ENCODE measurements at regions not wholly inside any gene's neighbourhood (a gene's known extent, or its start where the extent isn't known, plus 50 kb on each side); places are given as distances from the start of the nearest gene placed in this dataset.

- ChIA-PET CTCF (no interaction called here), RAD21 (ENCODE audit: low non-redundant PET in 1 of 2, low total read pairs in 2 of 2, uncharacterized antibody in 2 of 2, unreplicated experiment in 2 of 2) (no interaction called here), POLR2A (no interaction called here)
- no peak overlapping the region for H3K4me3 ChIP-seq (replicated peaks in 1 of 2; ENCODE audit: low read depth in 1 of 2, low read length in 2 of 2)
- no peak overlapping the region for H2AFZ ChIP-seq (ENCODE audit: low read depth, low read length, poor library complexity, severe bottlenecking)
- no peaks in the 10 kb centered on the region for H4K20me1 ChIP-seq (ENCODE audit: insufficient read depth)
- H3K9ac ChIP-seq (ENCODE audit: low read length), result no peak overlapping the region
- H3K9me3 ChIP-seq (ENCODE audit: control insufficient read depth in 1 of 2, insufficient read depth in 1 of 2, low read depth in 1 of 2, low read length in 2 of 2), result no peaks in the 10 kb centered on the region
- H3K36me3 ChIP-seq (ENCODE audit: control insufficient read depth in 1 of 2, insufficient read depth in 2 of 2, low read length in 2 of 2), result no peaks in the 10 kb centered on the region
- H3K79me2 ChIP-seq (ENCODE audit: insufficient read depth, low read length), result no peaks in the 10 kb centered on the region
- intact Hi-C loops (cut with micrococcal nuclease), result no loop called here
- DNase-seq (ENCODE audit: low read depth, low spot score), result no peak
- no peak overlapping the region for H3K27ac ChIP-seq (ENCODE audit: low read depth, low read length)
- no peak overlapping the region for H3K4me2 ChIP-seq (ENCODE audit: low read length)
- H3K9me2 ChIP-seq (ENCODE audit: insufficient read depth), result no peaks in the 10 kb centered on the region
- TF ChIP-seq, protein P1, sequence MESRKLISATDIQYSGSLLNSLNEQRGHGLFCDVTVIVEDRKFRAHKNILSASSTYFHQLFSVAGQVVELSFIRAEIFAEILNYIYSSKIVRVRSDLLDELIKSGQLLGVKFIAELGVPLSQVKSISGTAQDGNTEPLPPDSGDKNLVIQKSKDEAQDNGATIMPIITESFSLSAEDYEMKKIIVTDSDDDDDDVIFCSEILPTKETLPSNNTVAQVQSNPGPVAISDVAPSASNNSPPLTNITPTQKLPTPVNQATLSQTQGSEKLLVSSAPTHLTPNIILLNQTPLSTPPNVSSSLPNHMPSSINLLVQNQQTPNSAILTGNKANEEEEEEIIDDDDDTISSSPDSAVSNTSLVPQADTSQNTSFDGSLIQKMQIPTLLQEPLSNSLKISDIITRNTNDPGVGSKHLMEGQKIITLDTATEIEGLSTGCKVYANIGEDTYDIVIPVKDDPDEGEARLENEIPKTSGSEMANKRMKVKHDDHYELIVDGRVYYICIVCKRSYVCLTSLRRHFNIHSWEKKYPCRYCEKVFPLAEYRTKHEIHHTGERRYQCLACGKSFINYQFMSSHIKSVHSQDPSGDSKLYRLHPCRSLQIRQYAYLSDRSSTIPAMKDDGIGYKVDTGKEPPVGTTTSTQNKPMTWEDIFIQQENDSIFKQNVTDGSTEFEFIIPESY (IDR thresholded peaks at IDR 0.05; ENCODE audit: extremely low read depth, insufficient replicate concordance, low read length), result no peak
- TF ChIP-seq EZH2 (IDR thresholded peaks at IDR 0.05) (no peak), SRF (IDR thresholded peaks at IDR 0.05; ENCODE audit: low read depth) (no peak), ZFX (IDR thresholded peaks at IDR 0.05) (no peak), ATF3 (IDR thresholded peaks at IDR 0.05) (no peak), ZNF274 (IDR thresholded peaks at IDR 0.05; ENCODE audit: low read depth, low read length) (no peak), TCF7L2 (IDR thresholded peaks at IDR 0.05; ENCODE audit: borderline replicate concordance, extremely low read depth, insufficient read depth, insufficient read length) (no peak), EZH2phosphoT487 (IDR thresholded peaks at IDR 0.05; ENCODE audit: borderline replicate concordance) (no peak), RAD21 (IDR thresholded peaks at IDR 0.05; ENCODE audit: low read depth) (no peak), JUND (IDR thresholded peaks at IDR 0.05) (no peak), CEBPB (IDR thresholded peaks at IDR 0.05; ENCODE audit: low read depth) (no peak), POLR2A (IDR thresholded peaks at IDR 0.05; ENCODE audit: borderline replicate concordance, extremely low read depth, insufficient read depth, insufficient read length) (no peak), POLR2AphosphoS5 (IDR thresholded peaks at IDR 0.05; ENCODE audit: low read depth, low read length) (no peak), CBX3 (IDR thresholded peaks at IDR 0.05; ENCODE audit: low read depth) (no peak), EGR1 (IDR thresholded peaks at IDR 0.05; ENCODE audit: low read depth) (no peak), FOSL1 (IDR thresholded peaks at IDR 0.05; ENCODE audit: low read depth) (no peak)
- TF ChIP-seq, protein P2, sequence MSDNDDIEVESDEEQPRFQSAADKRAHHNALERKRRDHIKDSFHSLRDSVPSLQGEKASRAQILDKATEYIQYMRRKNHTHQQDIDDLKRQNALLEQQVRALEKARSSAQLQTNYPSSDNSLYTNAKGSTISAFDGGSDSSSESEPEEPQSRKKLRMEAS (IDR thresholded peaks at IDR 0.05), result no peak
- no peaks in the 10 kb centered on the region for H3K4me1 ChIP-seq (ENCODE audit: control insufficient read depth in 1 of 2, insufficient read depth in 2 of 2, low read length in 2 of 2)
- BruUV-seq (replicated peaks), result no TSS peak
- no peak for ATAC-seq
- H3K27me3 ChIP-seq (ENCODE audit: insufficient read depth, low read length), result no peaks in the 10 kb centered on the region
These were observed 393.4 kb downstream of the ZNF608 start for GRCh38 chr5:124353016-124353415.

Data from HCT116 (cell line).